Activated CD8-positive, alpha-beta T cell treated with anti-CD3 and anti-CD28 coated beads, Interleukin-2, amount 10 ng/mL, durations not matched to agents 7 days and 5 days (primary cell): ENCODE measurements at regions not wholly inside any gene's neighbourhood (a gene's known extent, or its start where the extent isn't known, plus 50 kb on each side); places are given as distances from the start of the nearest gene placed in this dataset.
"Not testable (repeated sequence)": the region's sequence is repeated elsewhere in the genome, so short reads cannot be mapped to it uniquely, and the experiment has no call there.

ENCODE experiments used
- ATAC-seq: fragments of 150-1000 bp; cut with Tn5 transposase; one replicate; pipeline ENCODE4 v1.10.0; 2021; ENCODE audit warnings: moderate library complexity
- CTCF ChIA-PET: fragments of 350-600 bp; sonication (Branson Sonifier 250); formaldehyde crosslinking; loops from one replicate; lab custom pipeline; 2021; ENCODE audit warnings: antibody characterized with exemption; lab: Charles Lee
- POLR2A ChIA-PET: fragments of 350-600 bp; sonication (Branson Sonifier 250); formaldehyde crosslinking; loops from one replicate; lab custom pipeline; 2021; ENCODE audit warnings: antibody characterized with exemption; lab: Charles Lee
- DNase-seq: peaks from one replicate; pipeline ENCODE4 v3.0.0-alpha.2; 2020
- H3K27ac Mint-ChIP-seq: one replicate; pipeline ENCODE4 v1.8.0; 2021; ENCODE audit warnings: mild to moderate bottlenecking, mixed read lengths
- H3K27me3 Mint-ChIP-seq: one replicate; pipeline ENCODE4 v1.8.0; 2021; ENCODE audit warnings: low read depth, mixed read lengths
- H3K36me3 Mint-ChIP-seq: one replicate; pipeline ENCODE4 v1.8.0; 2021; ENCODE audit warnings: low read depth, mixed read lengths
- H3K4me1 Mint-ChIP-seq: one replicate; pipeline ENCODE4 v1.8.0; 2021; ENCODE audit warnings: low read depth, mixed read lengths
- H3K4me3 Mint-ChIP-seq: one replicate; pipeline ENCODE4 v1.8.0; 2021; ENCODE audit warnings: mild to moderate bottlenecking, mixed read lengths
- H3K9me3 Mint-ChIP-seq: one replicate; pipeline ENCODE4 v1.8.0; 2022; ENCODE audit warnings: mixed read lengths; ENCODE audit not compliant: insufficient read depth

- H3K4me1 Mint-ChIP-seq, H3K27me3 Mint-ChIP-seq, POLR2A ChIA-PET, H3K36me3 Mint-ChIP-seq, ATAC-seq, DNase-seq, CTCF ChIA-PET, H3K9me3 Mint-ChIP-seq, H3K4me3 Mint-ChIP-seq, H3K27ac Mint-ChIP-seq: not testable (repeated sequence)
Measured at GRCh38 chr2:91587908-91588535, 2896.5 kb downstream of the RPIA start.

- ATAC-seq, POLR2A ChIA-PET, H3K27ac Mint-ChIP-seq, H3K9me3 Mint-ChIP-seq, H3K36me3 Mint-ChIP-seq, DNase-seq, H3K4me3 Mint-ChIP-seq, H3K27me3 Mint-ChIP-seq, CTCF ChIA-PET, H3K4me1 Mint-ChIP-seq: not testable (repeated sequence)
Measured at GRCh38 chr2:91588782-91589223, 2897.3 kb downstream of the RPIA start.

GRCh38 chr2:91589454-91590328, 2898.2 kb downstream of the RPIA start:
- H3K4me1 Mint-ChIP-seq, POLR2A ChIA-PET, ATAC-seq, H3K27me3 Mint-ChIP-seq, DNase-seq, H3K27ac Mint-ChIP-seq, H3K4me3 Mint-ChIP-seq, H3K9me3 Mint-ChIP-seq, CTCF ChIA-PET, H3K36me3 Mint-ChIP-seq: not testable (repeated sequence)

- CTCF ChIA-PET, POLR2A ChIA-PET: not testable (repeated sequence)
Measured at GRCh38 chr2:91590381-91590780, 2898.9 kb downstream of the RPIA start.

GRCh38 chr2:91591066-91591465, 2899.6 kb downstream of the RPIA start:
- DNase-seq, H3K36me3 Mint-ChIP-seq, H3K27ac Mint-ChIP-seq, CTCF ChIA-PET, POLR2A ChIA-PET, H3K9me3 Mint-ChIP-seq, H3K27me3 Mint-ChIP-seq, ATAC-seq, H3K4me1 Mint-ChIP-seq, H3K4me3 Mint-ChIP-seq: not testable (repeated sequence)

More at GRCh38 chr2:91590381-91590780, 2898.9 kb downstream of the RPIA start:
- H3K9me3 Mint-ChIP-seq, H3K27ac Mint-ChIP-seq, H3K4me1 Mint-ChIP-seq, H3K36me3 Mint-ChIP-seq, H3K27me3 Mint-ChIP-seq, H3K4me3 Mint-ChIP-seq, ATAC-seq, DNase-seq: not testable (repeated sequence)

GRCh38 chr2:91597436-91597835, 2906.0 kb downstream of the RPIA start:
- CTCF ChIA-PET = not testable (repeated sequence)

GRCh38 chr2:91598519-91598918, 2907.0 kb downstream of the RPIA start:
- H3K27me3 Mint-ChIP-seq = not testable (repeated sequence)

More at GRCh38 chr2:91597436-91597835, 2906.0 kb downstream of the RPIA start:
- H3K4me3 Mint-ChIP-seq, H3K27ac Mint-ChIP-seq, H3K4me1 Mint-ChIP-seq, H3K36me3 Mint-ChIP-seq, H3K27me3 Mint-ChIP-seq, DNase-seq, H3K9me3 Mint-ChIP-seq, POLR2A ChIA-PET, ATAC-seq: not testable (repeated sequence)

GRCh38 chr2:91599000-91599399, 2907.5 kb downstream of the RPIA start:
- H3K9me3 Mint-ChIP-seq, ATAC-seq, H3K4me3 Mint-ChIP-seq, H3K36me3 Mint-ChIP-seq, POLR2A ChIA-PET, CTCF ChIA-PET, H3K27me3 Mint-ChIP-seq, DNase-seq, H3K27ac Mint-ChIP-seq, H3K4me1 Mint-ChIP-seq: not testable (repeated sequence)

More at GRCh38 chr2:91598519-91598918, 2907.0 kb downstream of the RPIA start:
- H3K27ac Mint-ChIP-seq, DNase-seq, H3K4me1 Mint-ChIP-seq, H3K4me3 Mint-ChIP-seq, H3K36me3 Mint-ChIP-seq, POLR2A ChIA-PET, CTCF ChIA-PET, ATAC-seq, H3K9me3 Mint-ChIP-seq: not testable (repeated sequence)

GRCh38 chr2:91602860-91603259, 2911.4 kb downstream of the RPIA start:
- H3K36me3 Mint-ChIP-seq, H3K9me3 Mint-ChIP-seq, H3K27me3 Mint-ChIP-seq, DNase-seq, H3K4me3 Mint-ChIP-seq, CTCF ChIA-PET, H3K27ac Mint-ChIP-seq, POLR2A ChIA-PET, H3K4me1 Mint-ChIP-seq, ATAC-seq: not testable (repeated sequence)

GRCh38 chr2:91603996-91604395, 2912.5 kb downstream of the RPIA start:
- ATAC-seq, H3K9me3 Mint-ChIP-seq, H3K4me1 Mint-ChIP-seq, H3K4me3 Mint-ChIP-seq, H3K27ac Mint-ChIP-seq, CTCF ChIA-PET, H3K27me3 Mint-ChIP-seq, H3K36me3 Mint-ChIP-seq, POLR2A ChIA-PET, DNase-seq: not testable (repeated sequence)

- H3K4me1 Mint-ChIP-seq, H3K4me3 Mint-ChIP-seq, POLR2A ChIA-PET, H3K9me3 Mint-ChIP-seq, H3K27ac Mint-ChIP-seq, H3K27me3 Mint-ChIP-seq, ATAC-seq, CTCF ChIA-PET, DNase-seq, H3K36me3 Mint-ChIP-seq: not testable (repeated sequence)
Measured at GRCh38 chr2:91604629-91605028, 2913.2 kb downstream of the RPIA start.

- H3K27ac Mint-ChIP-seq, DNase-seq, CTCF ChIA-PET, H3K4me3 Mint-ChIP-seq, H3K4me1 Mint-ChIP-seq, ATAC-seq, H3K36me3 Mint-ChIP-seq, H3K27me3 Mint-ChIP-seq, POLR2A ChIA-PET, H3K9me3 Mint-ChIP-seq: not testable (repeated sequence)
Measured at GRCh38 chr2:91623739-91624138, 2932.3 kb downstream of the RPIA start.
